HG02642 (cell line): ENCODE measurements at regions not wholly inside any gene's neighbourhood (a gene's known extent, or its start where the extent isn't known, plus 50 kb on each side); places are given as distances from the start of the nearest gene placed in this dataset.

Experiments
- ATAC-seq: cut with Tn5 transposase; IDR thresholded peaks from one replicate; pipeline ENCODE4 v1.9.1; 2021; ENCODE audit warnings: mild to moderate bottlenecking; ENCODE audit not compliant: unreplicated experiment, poor library complexity

DNA sequence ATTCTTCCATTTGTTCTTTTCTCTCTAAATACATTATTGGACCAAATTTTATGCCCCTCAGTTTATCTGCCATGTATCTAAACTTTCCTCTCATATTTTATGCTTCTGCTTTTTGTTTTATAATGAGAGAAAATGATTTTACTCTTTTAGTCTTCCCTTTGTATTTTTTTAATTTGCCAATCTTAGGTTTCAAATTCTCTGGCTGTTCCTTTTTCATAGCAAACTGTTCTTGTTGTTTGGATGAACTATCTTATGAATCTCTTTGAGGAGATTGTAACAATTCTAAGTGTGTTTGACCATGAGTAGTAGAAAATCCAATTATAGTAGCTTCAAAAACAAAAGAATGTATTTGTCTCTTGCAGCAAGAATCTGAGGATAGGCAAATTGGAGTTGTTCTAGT, 290.5 kb downstream of the NDFIP2 start:
- ATAC-seq, result no peak

DNA sequence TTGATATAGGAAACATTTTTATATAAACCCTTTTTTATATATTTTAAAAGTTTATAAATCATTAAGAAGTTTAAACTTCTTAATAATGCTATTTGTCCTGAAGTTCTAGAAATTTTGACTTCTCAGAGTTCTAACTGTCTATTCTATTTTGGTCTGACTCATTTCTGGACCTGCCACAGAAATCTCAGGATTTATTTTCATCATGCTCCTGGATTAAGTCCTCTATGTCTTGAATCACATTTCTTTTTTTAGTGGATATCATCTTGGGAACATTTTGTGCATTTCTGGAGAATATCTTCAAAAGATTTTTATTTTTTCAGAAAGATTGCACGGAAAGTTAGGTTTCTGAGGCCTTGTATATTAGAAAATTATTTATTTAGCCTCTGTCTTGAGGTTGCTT, 289.1 kb downstream of the NDFIP2 start:
- no peak for ATAC-seq

DNA sequence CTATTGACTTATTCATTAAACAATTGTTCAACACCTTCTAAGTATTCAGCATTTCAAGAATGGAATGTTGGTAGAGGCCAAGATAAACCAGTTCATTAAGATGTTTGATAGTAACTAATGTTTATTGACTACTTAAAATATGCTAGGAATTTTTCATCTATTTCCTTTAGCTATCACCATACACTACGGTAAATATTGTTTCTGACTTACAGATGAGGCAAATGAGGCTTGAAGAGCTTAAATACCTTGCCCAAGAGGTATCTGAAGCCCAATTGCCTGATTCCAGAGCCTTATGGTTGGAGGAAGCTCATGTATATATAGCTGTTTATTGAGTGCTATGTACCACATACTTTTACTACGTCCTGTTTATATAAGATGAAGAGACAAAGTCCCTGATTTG, 286.2 kb downstream of the NDFIP2 start:
- no peak for ATAC-seq

DNA sequence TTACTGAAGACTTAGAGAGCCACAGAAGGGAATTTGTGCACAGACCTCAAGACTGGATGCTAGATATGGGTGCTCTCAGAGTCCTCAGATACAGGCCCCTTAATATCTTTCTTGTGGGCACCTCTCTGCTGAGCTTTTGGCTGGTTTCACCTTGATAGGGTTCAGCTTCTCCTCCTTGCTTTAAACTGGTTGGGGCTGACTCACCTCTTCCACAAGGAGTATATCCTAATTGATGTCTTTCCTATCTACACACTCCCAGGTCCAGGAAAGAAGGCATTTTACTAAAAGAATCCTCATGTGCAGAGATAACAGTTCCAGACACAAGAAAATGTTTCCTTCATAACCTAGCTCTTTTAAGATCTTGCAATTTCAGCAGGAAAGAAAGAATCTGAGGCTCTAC, 284.4 kb downstream of the NDFIP2 start:
- no peak for ATAC-seq

DNA sequence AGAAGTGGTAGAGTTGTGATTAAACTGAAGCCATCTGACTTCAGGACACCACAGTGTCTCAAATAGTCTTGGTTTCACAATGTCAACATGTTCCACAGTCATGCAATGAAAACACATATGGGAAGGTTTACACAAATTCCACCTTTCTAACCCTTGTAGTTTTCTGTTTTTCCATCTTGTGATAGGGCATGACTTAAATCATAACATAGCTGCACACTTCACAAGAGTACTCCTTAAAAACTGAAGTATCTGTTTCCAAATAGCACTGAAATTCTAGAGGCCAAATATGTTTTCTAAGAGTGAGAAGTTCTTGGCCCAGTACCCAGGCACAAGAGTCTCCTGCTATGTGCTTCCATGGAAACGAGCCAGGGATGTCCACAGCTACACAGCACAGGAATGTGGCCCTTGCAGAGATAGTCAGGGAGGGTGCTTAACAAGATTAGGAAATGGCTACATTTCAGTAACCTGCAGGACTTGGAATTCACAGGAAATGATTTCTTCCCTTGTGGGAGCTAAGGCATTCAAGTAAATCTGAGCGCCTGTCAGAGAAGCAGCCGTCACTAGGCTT, 269.1 kb downstream of the NDFIP2 start:
- no peak for ATAC-seq

DNA sequence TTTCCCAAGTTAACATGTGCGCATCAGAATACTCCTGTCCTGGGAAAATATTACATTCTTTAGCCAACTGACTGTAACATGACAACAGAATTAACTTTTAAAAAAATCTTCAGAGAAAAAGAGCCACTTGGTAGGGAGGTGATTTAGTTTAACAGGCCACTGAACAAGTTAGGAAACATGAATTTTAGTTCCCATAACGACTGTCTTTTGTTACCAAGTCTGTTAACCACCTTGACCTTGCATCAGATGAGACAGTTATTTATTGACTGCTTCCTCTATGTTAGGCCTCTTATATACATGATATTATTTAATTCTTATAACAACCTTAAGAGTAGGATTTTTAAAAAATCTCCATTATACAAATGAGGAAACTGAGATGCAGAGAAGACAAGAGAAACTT, 268.6 kb downstream of the NDFIP2 start:
- ATAC-seq, result no peak

DNA sequence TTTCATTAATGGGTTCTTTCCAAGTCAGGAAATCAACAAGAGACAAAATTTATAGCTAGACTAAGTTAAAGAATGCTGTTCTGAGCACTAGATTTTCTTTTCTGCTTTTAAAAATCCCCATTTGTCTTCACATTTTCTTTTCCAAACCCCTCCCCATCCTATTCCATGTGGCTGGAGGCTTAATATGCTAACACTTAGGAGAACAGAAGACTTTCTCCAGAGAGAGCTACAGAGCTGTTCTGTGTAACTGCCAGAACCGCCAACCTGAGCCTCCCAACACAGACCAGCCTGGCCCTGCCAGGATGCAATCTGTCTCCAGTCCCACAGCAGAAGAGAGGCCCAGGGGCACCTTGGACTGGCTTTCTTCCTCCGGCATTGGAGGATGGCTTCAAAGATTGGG, 264.1 kb downstream of the NDFIP2 start:
- ATAC-seq, result no peak

DNA sequence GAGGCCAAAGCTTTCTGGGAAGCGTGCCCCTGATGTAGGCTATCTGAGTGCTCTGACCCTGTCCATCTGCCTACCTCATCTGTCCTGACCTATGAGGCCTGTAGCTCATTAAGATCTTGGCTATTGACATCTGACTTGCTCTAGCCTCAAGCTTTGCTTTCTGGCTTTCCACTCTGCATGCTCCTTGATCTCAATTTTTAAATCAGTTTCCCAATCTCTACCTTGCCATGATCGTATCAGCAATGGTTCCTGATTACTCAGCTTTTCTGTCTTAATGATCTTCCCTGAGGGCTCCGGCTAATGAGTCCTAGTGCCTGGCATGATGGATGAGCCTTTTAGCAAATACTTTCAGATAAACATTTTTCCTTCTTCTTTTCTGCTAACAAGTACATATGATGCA, 262.0 kb downstream of the NDFIP2 start:
- ATAC-seq, result no peak

DNA sequence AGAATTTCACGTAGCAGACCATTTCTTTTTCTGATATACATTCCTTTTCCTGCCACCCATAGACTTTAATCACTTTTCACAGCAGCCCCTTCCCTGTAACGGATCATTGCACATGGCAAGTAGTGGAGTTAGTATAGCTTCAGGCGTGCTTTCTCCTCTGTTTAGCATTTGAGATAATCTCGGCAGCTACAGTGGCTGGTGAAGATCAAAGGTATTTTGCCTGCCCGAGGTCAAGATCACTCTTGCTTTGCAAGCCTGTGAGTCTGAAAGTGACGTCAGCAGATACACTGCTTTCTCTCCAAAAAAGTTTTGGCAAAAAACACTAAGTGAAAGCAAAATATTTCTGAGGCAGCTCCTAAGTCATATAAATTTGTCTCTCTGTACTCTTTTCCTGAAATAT, 260.0 kb downstream of the NDFIP2 start:
- no peak for ATAC-seq

DNA sequence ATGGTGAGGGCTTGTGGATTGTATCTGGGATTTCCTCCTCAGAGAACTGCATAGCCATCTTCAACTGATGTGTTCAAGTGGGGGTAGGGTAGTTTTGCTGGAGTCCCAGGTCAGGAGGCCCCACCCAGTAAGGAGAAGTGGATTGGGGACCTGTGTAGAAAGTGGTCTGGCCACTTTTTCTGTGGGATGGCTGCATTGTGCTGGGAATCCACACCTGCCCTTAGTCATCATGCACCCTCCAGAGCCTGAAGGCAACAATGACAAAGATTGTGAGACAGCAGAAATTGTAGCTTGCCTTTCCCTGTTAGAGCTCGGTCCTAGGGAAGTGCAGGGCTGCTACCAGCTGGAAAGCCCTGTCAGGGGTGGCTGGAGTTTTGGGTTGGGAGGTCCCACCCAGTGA, 255.4 kb downstream of the NDFIP2 start:
- ATAC-seq, result no peak

DNA sequence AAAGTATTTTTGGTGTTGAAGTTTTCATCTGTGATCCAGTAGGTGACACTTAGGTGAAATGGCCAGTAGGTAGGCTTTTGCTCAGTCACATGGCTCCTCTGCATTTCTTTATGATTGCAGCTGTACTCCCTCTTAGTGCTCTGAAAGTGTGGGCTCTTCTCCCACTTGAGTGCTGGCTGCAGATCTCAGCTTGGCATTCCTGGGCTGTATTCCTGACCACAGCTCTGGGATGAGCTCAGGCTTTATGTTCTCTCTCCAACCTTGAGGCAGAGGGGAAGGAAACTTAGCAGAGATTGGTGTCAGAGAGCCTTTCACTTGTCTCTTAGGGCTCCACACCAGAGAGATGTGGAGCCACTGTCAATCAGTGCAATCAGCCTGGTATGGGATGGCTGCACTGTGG, 254.3 kb downstream of the NDFIP2 start:
- ATAC-seq, result no peak

DNA sequence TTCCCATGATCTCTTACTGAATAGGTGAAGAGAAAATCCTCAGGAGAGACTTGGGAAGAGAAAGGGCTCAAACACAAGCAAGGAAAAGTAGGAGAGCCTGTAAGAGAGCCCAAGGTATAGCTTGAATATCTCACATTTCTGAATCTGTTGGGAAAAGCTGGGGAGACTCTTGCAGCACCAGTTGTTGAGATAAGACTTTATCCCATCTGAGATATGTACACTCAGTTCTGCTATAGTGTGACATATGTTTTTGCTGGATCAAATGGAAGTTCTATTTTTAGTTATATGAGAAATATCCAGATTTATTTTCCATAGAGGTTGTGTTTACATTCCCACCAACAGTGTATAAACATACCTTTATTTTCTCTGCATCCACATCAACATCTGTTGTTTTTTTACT, 246.1 kb downstream of the NDFIP2 start:
- no peak for ATAC-seq

DNA sequence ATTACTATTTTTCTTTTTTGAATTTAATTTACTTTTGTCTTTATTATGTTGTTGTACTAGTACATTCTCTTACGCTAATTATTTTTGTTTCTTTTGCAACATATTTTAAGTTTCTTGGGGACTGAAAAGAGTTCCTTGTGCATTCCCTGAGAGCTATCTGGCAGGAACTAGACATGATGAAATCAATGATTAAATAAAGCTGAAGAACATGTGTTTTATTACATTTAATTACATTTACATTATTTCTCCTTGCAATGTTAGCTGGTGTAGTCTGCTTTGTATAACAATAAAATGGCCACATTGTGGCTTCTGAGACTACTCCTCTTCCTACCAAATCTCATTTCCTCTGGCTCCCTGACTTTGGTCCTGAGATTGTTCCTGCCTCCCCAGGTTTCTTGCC, 244.9 kb downstream of the NDFIP2 start:
- no peak for ATAC-seq

DNA sequence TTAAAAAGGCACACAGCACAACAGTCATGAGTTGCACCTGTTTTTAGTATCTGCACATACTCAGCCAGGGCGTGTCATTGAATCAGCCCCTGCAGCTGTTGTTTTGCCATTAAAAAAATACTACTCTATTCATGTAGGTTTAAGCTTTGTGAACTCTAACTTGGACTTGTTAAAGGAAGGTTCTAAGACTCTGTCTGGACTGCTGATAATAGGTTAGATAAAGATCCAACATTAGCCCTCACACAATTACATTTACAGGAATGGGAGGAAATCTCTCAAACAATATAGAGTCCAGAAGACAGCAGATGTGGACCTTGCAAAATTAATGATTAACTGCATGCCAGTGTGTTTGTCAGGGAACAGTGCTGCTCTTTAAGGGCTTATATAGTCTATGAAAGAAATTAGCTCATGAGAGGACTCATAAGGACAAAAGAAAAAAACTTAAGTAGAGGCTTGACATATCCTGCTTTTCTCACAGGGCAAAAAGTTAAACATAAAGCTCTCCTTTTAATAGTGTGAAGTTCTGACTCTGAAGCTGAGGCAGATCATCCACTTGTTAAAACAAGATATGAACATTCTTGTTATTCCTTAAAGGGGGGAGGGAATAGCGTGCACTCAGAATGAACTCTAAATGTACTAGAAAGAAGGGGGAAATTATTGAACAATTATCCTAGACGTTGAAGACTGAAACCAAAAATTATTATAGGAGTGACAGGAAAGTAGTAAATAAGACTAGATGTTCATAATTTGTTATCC, 243.6 kb downstream of the NDFIP2 start:
- ATAC-seq, result no peak

DNA sequence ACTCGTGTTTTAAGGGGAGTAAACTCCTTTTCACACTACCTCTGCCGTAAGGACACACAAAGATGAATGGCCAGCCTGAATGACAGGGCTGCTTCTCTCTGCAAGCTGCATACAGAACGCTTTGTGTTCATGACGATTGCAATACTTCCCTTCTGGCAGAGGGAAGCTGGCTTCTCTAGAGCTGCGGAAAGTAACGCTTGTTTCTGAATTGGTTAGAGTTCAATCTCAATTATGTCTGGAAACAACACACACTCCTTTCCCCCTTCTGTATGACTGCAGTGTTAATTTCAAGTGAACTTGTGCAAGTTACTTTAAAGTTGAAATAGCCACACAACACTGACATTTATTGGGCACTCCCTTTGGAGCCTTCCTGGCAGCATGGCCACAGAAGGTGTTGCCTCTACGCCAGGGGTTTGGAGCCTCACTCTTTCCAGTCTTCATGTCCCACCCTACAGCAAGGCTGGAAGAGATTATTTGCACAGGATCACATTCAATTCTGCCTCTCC, 242.6 kb downstream of the NDFIP2 start:
- no peak for ATAC-seq

DNA sequence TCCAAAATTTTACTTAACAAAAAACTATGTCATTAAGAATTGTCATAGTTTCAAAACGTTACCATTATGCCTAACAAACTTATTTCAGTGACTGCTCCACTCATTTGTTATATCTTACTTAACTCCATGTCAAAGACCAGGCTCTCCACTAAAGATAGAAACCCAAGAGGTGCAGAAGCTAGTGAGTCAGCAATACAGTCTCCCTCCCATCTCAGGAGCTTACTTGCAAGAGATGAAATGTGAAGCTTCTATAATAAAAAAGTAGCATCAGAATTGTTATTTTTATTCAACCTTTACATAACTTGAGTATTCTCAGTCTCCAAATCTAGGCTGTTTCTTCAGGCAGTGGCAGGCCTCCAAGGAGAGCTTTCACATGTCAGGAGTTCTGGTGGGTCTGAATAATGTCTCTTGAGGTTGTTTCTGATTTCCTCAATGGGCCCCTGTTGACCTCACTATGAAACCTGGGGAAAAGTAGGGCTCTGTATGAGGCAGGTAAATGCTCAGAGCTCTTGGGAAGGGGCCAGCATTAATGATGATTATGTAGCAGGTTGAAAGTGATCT, 242.0 kb downstream of the NDFIP2 start:
- no peak for ATAC-seq

DNA sequence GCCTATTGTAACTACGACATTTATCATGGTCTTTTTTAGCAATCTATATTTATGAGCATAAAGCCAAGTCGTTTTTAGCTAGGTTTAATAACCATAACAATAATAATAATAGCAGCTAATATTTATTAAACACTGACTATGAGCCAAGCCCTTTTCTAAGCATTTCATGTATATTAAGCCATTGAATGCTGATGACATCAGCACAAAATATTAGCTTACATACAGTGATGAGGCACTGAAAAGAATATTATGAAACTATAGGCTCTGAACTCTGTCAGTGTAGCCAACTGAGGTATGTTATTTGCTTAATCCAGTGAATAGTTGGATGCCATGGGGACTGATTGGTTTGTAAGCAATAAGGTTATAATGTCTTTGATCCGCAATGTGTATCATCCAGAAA, 235.2 kb downstream of the NDFIP2 start:
- no peak for ATAC-seq

DNA sequence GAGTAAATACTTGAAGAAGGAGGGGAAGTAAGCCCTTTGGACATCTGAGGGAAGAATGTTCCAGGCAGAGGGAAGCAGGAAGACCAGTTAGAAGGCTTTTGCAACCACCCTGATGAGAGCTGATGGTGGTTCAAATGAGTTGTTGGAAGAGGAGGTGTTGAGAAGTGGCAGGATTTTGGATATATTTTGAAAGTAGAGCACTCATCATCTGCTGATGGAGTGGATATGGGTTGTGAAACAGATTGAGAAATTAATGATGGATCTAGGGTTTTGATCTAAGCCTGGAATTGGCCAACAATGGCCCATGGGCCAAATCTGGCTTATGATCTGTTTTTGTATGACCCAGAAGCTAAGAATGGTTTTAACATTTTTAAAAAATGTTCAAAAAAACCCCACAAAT, 230.7 kb downstream of the NDFIP2 start:
- no peak for ATAC-seq

DNA sequence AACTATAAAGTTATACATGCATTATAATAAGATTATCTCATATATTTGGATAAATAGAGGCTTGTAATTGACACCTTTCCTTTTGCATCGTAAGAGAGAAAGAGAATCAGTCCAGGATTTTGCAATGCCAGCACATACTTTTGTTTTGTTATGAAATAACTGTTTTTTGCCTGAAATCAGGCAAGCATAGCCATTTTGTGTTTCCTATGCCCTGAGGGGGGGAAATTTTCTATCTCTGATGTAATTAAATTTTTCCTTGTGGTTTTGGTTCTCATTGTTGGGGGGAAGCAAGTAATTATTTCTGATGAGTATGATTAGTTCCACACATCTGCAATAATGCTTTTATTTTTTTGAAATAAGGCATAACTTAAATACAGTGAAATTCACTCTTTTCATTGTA, 229.4 kb downstream of the NDFIP2 start:
- ATAC-seq, result no peak

DNA sequence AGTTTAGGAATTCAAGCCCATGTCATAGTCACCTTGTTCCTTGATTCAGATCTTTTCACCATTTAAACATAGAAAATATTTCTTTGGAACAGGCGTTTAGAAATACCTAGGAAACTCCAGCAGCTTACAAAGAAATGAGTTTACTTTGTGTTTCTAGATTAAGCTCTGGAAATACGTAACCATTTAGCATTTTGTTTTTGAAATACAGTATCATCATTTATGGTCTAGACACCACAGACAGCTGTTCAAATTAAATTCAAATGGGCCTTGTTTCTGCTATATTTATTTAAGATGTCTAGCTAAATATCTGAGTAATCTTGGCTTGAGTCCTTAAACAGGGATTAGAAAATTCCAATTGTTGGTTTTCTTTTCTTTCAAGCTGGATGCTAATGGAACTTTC, 228.5 kb downstream of the NDFIP2 start:
- no peak for ATAC-seq

DNA sequence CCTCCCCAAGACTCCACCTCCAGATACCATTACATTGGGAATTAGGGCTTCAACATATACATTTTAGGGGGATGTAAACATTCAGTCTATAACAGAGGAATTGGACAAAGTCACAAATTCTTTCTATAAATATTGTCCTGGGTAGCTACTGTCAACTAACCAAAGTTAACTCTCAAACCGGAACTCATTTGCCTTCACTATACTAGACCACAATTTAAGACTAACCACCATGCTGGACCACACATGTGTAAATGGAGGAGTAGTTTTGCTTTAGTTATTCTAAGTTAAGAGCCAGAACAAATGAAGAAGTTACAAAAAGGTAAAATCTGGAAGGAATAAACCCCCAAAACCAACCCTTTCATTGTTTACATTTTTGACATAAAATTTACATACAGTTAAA, 222.8 kb downstream of the NDFIP2 start:
- no peak for ATAC-seq

DNA sequence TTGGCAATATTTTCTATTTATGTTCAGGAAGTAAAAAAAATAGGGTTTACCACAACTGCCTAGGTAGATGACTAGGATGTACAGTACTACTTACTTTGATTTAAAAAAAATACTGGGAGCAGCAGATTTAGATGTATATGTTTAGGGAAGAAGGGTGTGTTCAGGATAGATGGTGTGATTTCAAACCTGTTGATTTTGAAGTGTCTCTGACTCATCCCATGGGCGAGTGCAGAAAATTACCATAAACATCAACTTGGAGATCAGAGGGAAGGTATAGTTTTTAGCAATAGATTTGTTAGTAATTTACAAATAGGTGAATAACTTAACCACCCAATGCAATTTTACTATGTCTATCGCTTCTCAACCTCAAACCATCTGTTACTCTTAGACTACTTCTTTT, 214.8 kb downstream of the NDFIP2 start:
- no peak for ATAC-seq
